AG04450 (cell line): ENCODE measurements at regions not wholly inside any gene's neighbourhood (a gene's known extent, or its start where the extent isn't known, plus 50 kb on each side); places are given as distances from the start of the nearest gene placed in this dataset.

ENCODE experiments used
- CTCF ChIA-PET: fragments of 300-600, 350-600 bp; formaldehyde crosslinking; extraction: SDS; loops from one replicate; lab custom pipeline; 2022; ENCODE audit warnings: antibody characterized with exemption, inconsistent platforms; lab: Charles Lee
- POLR2A ChIA-PET: fragments of 350-600 bp; formaldehyde crosslinking; extraction: SDS; loops from one replicate; lab custom pipeline; 2021; ENCODE audit warnings: antibody characterized with exemption, inconsistent platforms; lab: Yijun Ruan, JAX
- DNase-seq: peaks from one replicate; pipeline ENCODE4 v3.0.0-alpha.2; 2011; ENCODE audit warnings: low read depth, low spot score
- H3K27ac ChIP-seq: one replicate; pipeline ENCODE4 v1.5.1; 2012; ENCODE audit warnings: low read depth, low read length, control low read depth
- H3K27me3 ChIP-seq: one replicate; pipeline ENCODE4 v1.6.0; 2012; ENCODE audit warnings: low read length; ENCODE audit not compliant: control insufficient read depth, insufficient read depth
- H3K4me3 ChIP-seq: 2 replicates; pipeline ENCODE4 v1.5.1; 2011; ENCODE audit warnings: mild to moderate bottlenecking, low read depth, low read length, control low read depth
- H3K9me3 ChIP-seq: 2 replicates; pipeline ENCODE4 v1.5.1; 2012; ENCODE audit warnings: low read length; ENCODE audit not compliant: control insufficient read depth, insufficient read depth
- CTCF ChIP-seq: IDR thresholded peaks from 2 replicates; pipeline ENCODE4 v1.5.1; 2011; ENCODE audit warnings: low read depth, low read length, control low read depth, inconsistent platforms

DNA sequence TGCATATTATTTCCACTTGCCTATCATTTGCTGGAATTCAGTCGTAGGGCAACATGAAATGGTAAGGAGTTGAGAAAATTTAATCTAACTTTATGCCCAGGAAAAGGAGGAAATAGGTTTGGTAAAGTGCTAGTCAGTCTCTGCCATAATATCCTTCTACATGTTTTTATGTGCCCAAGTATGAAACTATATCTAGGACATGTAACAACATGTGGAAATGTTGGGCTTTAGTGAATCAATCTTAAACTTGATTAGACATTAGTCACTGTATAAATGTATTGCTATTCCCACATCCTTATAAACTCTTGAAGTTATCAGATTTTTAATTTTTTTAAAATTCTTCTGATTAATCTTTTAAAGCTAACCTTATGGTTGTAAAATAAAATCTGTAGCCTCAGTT is 204.7 kb upstream of the ZRANB2 start:
- no peak for DNase-seq
- CTCF ChIA-PET = no interaction called here
- POLR2A ChIA-PET = no interaction called here
- Histone ChIP-seq H3K9me3 (no peaks in the 10 kb centered on the region), H3K27me3 (no peaks in the 10 kb centered on the region), H3K4me3 (no peak overlapping the region), H3K27ac (no peak overlapping the region)
- no peak for TF ChIP-seq CTCF

GRCh38 chr1:71276466-71276865 is 195.6 kb upstream of the ZRANB2 start:
- ChIA-PET POLR2A (no interaction called here), CTCF (no interaction called here)
- Histone ChIP-seq H3K27ac (no peak overlapping the region), H3K27me3 (no peaks in the 10 kb centered on the region), H3K4me3 (no peak overlapping the region), H3K9me3 (no peaks in the 10 kb centered on the region)
- DNase-seq = no peak
- TF ChIP-seq CTCF = no peak

DNA sequence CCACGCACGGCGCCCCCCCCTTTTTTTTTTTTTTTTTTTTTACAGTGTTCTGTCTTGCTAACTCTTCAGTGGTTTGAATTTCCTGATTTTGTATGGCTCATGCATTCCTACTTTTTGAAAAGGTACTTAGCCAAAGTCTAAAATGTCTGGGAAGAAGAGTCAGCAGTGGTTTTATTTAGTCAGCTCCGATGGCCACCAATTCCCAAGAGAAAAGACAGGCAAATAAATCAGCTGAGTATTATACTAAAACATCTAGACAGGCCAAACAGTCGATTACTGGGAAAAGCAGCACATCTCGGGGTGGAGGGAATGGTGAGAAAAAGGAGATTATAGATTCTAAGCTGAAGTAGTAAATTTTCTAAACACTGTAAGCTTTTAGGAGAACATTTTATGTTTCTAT is 192.5 kb upstream of the ZRANB2 start:
- no peak for TF ChIP-seq CTCF
- POLR2A ChIA-PET = no interaction called here
- CTCF ChIA-PET = no interaction called here
- Histone ChIP-seq H3K9me3 (no peaks in the 10 kb centered on the region), H3K27me3 (no peaks in the 10 kb centered on the region), H3K27ac (no peak overlapping the region), H3K4me3 (no peak overlapping the region)
- no peak for DNase-seq

GRCh38 chr1:71270394-71270915 is 189.6 kb upstream of the ZRANB2 start:
- no peak overlapping the region for H3K27ac ChIP-seq
- no peak for DNase-seq
- ChIA-PET POLR2A (no interaction called here), CTCF (interaction anchor here (0.9 kb wide), 1 partner anchor 10 kb away, joined by 3 read pairs; no protein-coding TSS in a partner anchor)
- H3K9me3 ChIP-seq = no peaks in the 10 kb centered on the region
- H3K27me3 ChIP-seq = no peaks in the 10 kb centered on the region
- H3K4me3 ChIP-seq = no peak overlapping the region
- no peak for TF ChIP-seq CTCF

GRCh38 chr1:71269818-71270217 is 189.0 kb upstream of the ZRANB2 start:
- POLR2A ChIA-PET = no interaction called here
- DNase-seq = no peak
- CTCF ChIA-PET = interaction anchor here (0.9 kb wide), 1 partner anchor 10 kb away, joined by 3 read pairs; no protein-coding TSS in a partner anchor

More at GRCh38 chr1:71269818-71270217, 189.0 kb upstream of the ZRANB2 start:
- Histone ChIP-seq H3K9me3 (no peaks in the 10 kb centered on the region), H3K27me3 (no peaks in the 10 kb centered on the region), H3K4me3 (no peak overlapping the region), H3K27ac (no peak overlapping the region)
- no peak for TF ChIP-seq CTCF
